Fibroblast of mammary gland (primary cell): ENCODE measurements at regions not wholly inside any gene's neighbourhood (a gene's known extent, or its start where the extent isn't known, plus 50 kb on each side); places are given as distances from the start of the nearest gene placed in this dataset.

Experiments
- DNase-seq: peaks from one replicate; pipeline ENCODE4 v3.0.0-alpha.2; 2010; ENCODE audit warnings: low read depth
- H3K4me3 ChIP-seq: 2 replicates; pipeline ENCODE4 v1.5.1; 2011; ENCODE audit warnings: low read depth, mild to moderate bottlenecking, low read length, moderate library complexity; ENCODE audit not compliant: control insufficient read depth
- CTCF ChIP-seq: conservative IDR thresholded peaks from 2 replicates; pipeline ENCODE4 v1.5.1; 2011; ENCODE audit warnings: low read depth, low read length, inconsistent platforms; ENCODE audit not compliant: control insufficient read depth, insufficient read depth

GRCh38 chr4:146998157-146998556 lies 52.5 kb upstream of the TTC29 start:
- TF ChIP-seq CTCF, result no peak
- no peak overlapping the region for H3K4me3 ChIP-seq
- DNase-seq, result no peak

GRCh38 chr4:147003956-147004809 lies 58.5 kb upstream of the TTC29 start:
- no peak for DNase-seq
- no peak for TF ChIP-seq CTCF
- H3K4me3 ChIP-seq, result no peak overlapping the region

GRCh38 chr4:147006229-147006628 lies 60.6 kb upstream of the TTC29 start:
- no peak overlapping the region for H3K4me3 ChIP-seq
- no peak for DNase-seq
- TF ChIP-seq CTCF, result no peak

- no peak overlapping the region for H3K4me3 ChIP-seq
- TF ChIP-seq CTCF, result no peak
- no peak for DNase-seq
Measured at GRCh38 chr4:147009875-147010274, 64.2 kb upstream of the TTC29 start.

GRCh38 chr4:147011411-147011810 lies 65.7 kb upstream of the TTC29 start:
- DNase-seq, result no peak
- no peak overlapping the region for H3K4me3 ChIP-seq
- no peak for TF ChIP-seq CTCF

- no peak for TF ChIP-seq CTCF
- no peak for DNase-seq
- no peak overlapping the region for H3K4me3 ChIP-seq
Measured at GRCh38 chr4:147012059-147012707, 66.5 kb upstream of the TTC29 start.

GRCh38 chr4:147014946-147015345 lies 69.3 kb upstream of the TTC29 start:
- no peak overlapping the region for H3K4me3 ChIP-seq
- DNase-seq, result no peak
- no peak for TF ChIP-seq CTCF
